ENCODE measurements at regions not wholly inside any gene's neighbourhood (a gene's known extent, or its start where the extent isn't known, plus 50 kb on each side); places are given as distances from the start of the nearest gene placed in this dataset.

- Mint-ChIP-seq H3K27ac (no peak overlapping the region), H3K4me3 (ENCODE audit: low read depth) (no peak overlapping the region), H3K36me3 (ENCODE audit: low read depth) (no peaks in the 10 kb centered on the region), H3K4me1 (ENCODE audit: low read depth) (no peaks in the 10 kb centered on the region), H3K27me3 (ENCODE audit: low read depth) (no peaks in the 10 kb centered on the region), H3K9me3 (no peaks in the 10 kb centered on the region)
- DNase-seq (ENCODE audit: low spot score): no peak
- intact Hi-C loops (cut with micrococcal nuclease): no loop called here
These were observed 217.7 kb upstream of the BMPER start for GRCh38 chr7:33687625-33688024.

GRCh38 chr7:33691180-33691579 lies 214.2 kb upstream of the BMPER start:
- Mint-ChIP-seq H3K4me3 (ENCODE audit: low read depth) (no peak overlapping the region), H3K27ac (no peak overlapping the region), H3K36me3 (ENCODE audit: low read depth) (no peaks in the 10 kb centered on the region), H3K27me3 (ENCODE audit: low read depth) (no peaks in the 10 kb centered on the region), H3K4me1 (ENCODE audit: low read depth) (no peaks in the 10 kb centered on the region), H3K9me3 (no peaks in the 10 kb centered on the region)
- no peak for DNase-seq (ENCODE audit: low spot score)
- intact Hi-C loops (cut with micrococcal nuclease): no loop called here

- intact Hi-C loops (cut with micrococcal nuclease): no loop called here
- no peaks in the 10 kb centered on the region for H3K4me1 Mint-ChIP-seq (ENCODE audit: low read depth)
- H3K4me3 Mint-ChIP-seq (ENCODE audit: low read depth): no peak overlapping the region
These were observed 212.4 kb upstream of the BMPER start for GRCh38 chr7:33692956-33693355.

DNA sequence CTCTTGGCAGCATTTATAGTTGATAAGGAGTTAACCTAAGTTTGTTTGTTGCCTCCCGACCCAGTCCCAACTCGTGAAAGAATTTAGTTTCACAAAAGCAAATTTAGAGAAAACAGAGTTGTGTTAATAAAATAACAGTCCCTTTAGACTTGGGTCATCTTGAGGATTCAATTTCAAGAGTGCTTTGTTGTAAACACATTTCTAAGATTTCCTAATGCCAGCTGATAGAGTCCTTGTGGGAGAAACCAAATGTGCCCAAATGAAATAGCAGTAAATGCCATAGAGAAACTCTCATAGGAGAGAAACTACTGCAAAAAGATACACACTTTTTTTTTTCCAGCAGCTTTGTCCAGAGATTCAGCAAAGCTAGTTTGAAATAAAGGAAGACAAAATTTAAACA lies 211.3 kb upstream of the BMPER start:
- no peaks in the 10 kb centered on the region for H3K36me3 Mint-ChIP-seq (ENCODE audit: low read depth)
- no peak for DNase-seq (ENCODE audit: low spot score)
- H3K4me1 Mint-ChIP-seq (ENCODE audit: low read depth): no peaks in the 10 kb centered on the region
- no peak overlapping the region for H3K27ac Mint-ChIP-seq
- H3K9me3 Mint-ChIP-seq: no peaks in the 10 kb centered on the region
- no peaks in the 10 kb centered on the region for H3K27me3 Mint-ChIP-seq (ENCODE audit: low read depth)
- H3K4me3 Mint-ChIP-seq (ENCODE audit: low read depth): no peak overlapping the region
- intact Hi-C loops (cut with micrococcal nuclease): no loop called here

More at GRCh38 chr7:33692956-33693355, 212.4 kb upstream of the BMPER start:
- H3K27me3 Mint-ChIP-seq (ENCODE audit: low read depth): no peaks in the 10 kb centered on the region
- H3K36me3 Mint-ChIP-seq (ENCODE audit: low read depth): no peaks in the 10 kb centered on the region
- DNase-seq (ENCODE audit: low spot score): no peak
- no peak overlapping the region for H3K27ac Mint-ChIP-seq
- H3K9me3 Mint-ChIP-seq: no peaks in the 10 kb centered on the region

GRCh38 chr7:33697616-33698015 lies 207.7 kb upstream of the BMPER start:
- peaks cover 34% of the 10 kb centered on the region for H3K9me3 Mint-ChIP-seq
- intact Hi-C loops (cut with micrococcal nuclease): no loop called here
- no peak overlapping the region for H3K27ac Mint-ChIP-seq
- H3K4me1 Mint-ChIP-seq (ENCODE audit: low read depth): no peaks in the 10 kb centered on the region
- no peak for DNase-seq (ENCODE audit: low spot score)
- H3K4me3 Mint-ChIP-seq (ENCODE audit: low read depth): no peak overlapping the region
- no peaks in the 10 kb centered on the region for H3K36me3 Mint-ChIP-seq (ENCODE audit: low read depth)
- H3K27me3 Mint-ChIP-seq (ENCODE audit: low read depth): no peaks in the 10 kb centered on the region

GRCh38 chr7:33698041-33698440 lies 207.3 kb upstream of the BMPER start:
- no peaks in the 10 kb centered on the region for H3K4me1 Mint-ChIP-seq (ENCODE audit: low read depth)
- DNase-seq (ENCODE audit: low spot score): no peak
- H3K36me3 Mint-ChIP-seq (ENCODE audit: low read depth): no peaks in the 10 kb centered on the region
- intact Hi-C loops (cut with micrococcal nuclease): no loop called here
- H3K27ac Mint-ChIP-seq: no peak overlapping the region
- H3K9me3 Mint-ChIP-seq: peaks cover 39% of the 10 kb centered on the region
- H3K4me3 Mint-ChIP-seq (ENCODE audit: low read depth): no peak overlapping the region
- H3K27me3 Mint-ChIP-seq (ENCODE audit: low read depth): no peaks in the 10 kb centered on the region

DNA sequence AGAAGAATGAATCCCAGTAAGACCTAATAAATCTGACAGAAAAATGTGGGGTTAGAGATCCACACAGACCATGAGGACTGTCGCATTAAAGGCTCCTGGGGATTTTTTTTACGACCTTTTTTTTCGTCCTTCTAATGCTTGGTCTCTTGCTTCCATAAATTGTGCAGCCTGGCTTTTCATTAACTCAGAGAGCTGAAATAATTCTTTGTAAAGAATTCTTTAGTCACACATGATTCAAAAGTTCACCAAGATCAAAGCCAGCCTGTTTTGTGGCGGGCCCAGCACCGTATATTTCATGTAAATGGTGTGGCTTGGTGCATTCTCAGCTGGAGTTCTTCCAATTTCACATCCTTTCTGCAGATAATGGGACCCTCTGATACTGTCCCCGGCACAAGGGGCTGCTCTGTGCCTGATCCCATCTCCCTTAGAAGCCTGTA lies 206.6 kb upstream of the BMPER start:
- Mint-ChIP-seq H3K4me3 (ENCODE audit: low read depth) (no peak overlapping the region), H3K4me1 (ENCODE audit: low read depth) (no peaks in the 10 kb centered on the region), H3K27ac (no peak overlapping the region), H3K36me3 (ENCODE audit: low read depth) (no peaks in the 10 kb centered on the region), H3K27me3 (ENCODE audit: low read depth) (no peaks in the 10 kb centered on the region), H3K9me3 (peaks cover 43% of the 10 kb centered on the region)
- no peak for DNase-seq (ENCODE audit: low spot score)
- intact Hi-C loops (cut with micrococcal nuclease): no loop called here

GRCh38 chr7:33700001-33700899 lies 205.1 kb upstream of the BMPER start:
- no peak for DNase-seq (ENCODE audit: low spot score)
- H3K9me3 Mint-ChIP-seq: peaks cover 43% of the 10 kb centered on the region
- H3K4me1 Mint-ChIP-seq (ENCODE audit: low read depth): no peaks in the 10 kb centered on the region
- H3K4me3 Mint-ChIP-seq (ENCODE audit: low read depth): no peak overlapping the region
- H3K27ac Mint-ChIP-seq: no peak overlapping the region
- H3K27me3 Mint-ChIP-seq (ENCODE audit: low read depth): no peaks in the 10 kb centered on the region
- H3K36me3 Mint-ChIP-seq (ENCODE audit: low read depth): no peaks in the 10 kb centered on the region
- intact Hi-C loops (cut with micrococcal nuclease): no loop called here

- DNase-seq (ENCODE audit: low spot score): no peak
- Mint-ChIP-seq H3K4me3 (ENCODE audit: low read depth) (no peak overlapping the region), H3K27ac (no peak overlapping the region), H3K9me3 (peaks cover 43% of the 10 kb centered on the region), H3K4me1 (ENCODE audit: low read depth) (no peaks in the 10 kb centered on the region), H3K27me3 (ENCODE audit: low read depth) (no peaks in the 10 kb centered on the region), H3K36me3 (ENCODE audit: low read depth) (no peaks in the 10 kb centered on the region)
- intact Hi-C loops (cut with micrococcal nuclease): no loop called here
These were observed 204.1 kb upstream of the BMPER start for GRCh38 chr7:33701189-33701740.

DNA sequence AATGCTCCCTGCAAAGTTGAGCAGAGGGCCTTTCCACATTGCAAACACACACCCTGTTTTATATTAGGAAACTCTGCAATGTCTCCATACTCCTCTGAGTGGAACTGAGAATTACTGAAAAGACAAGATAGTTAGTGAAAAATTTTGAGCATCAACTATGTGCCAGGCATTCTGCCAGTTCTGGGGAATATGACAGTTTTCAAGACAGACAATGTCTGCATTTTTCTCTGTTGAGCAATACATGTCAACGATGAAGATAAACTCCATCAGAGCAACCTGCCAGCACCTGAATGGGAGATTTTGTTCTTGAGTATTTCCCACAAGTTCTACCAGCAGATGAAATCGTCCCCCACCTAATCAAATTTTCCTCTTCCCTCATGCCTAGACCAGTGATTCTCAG lies 203.4 kb upstream of the BMPER start:
- Mint-ChIP-seq H3K36me3 (ENCODE audit: low read depth) (no peaks in the 10 kb centered on the region), H3K27me3 (ENCODE audit: low read depth) (no peaks in the 10 kb centered on the region), H3K4me1 (ENCODE audit: low read depth) (no peaks in the 10 kb centered on the region), H3K9me3 (peaks cover 43% of the 10 kb centered on the region), H3K27ac (no peak overlapping the region), H3K4me3 (ENCODE audit: low read depth) (no peak overlapping the region)
- DNase-seq (ENCODE audit: low spot score): no peak
- intact Hi-C loops (cut with micrococcal nuclease): no loop called here

DNA sequence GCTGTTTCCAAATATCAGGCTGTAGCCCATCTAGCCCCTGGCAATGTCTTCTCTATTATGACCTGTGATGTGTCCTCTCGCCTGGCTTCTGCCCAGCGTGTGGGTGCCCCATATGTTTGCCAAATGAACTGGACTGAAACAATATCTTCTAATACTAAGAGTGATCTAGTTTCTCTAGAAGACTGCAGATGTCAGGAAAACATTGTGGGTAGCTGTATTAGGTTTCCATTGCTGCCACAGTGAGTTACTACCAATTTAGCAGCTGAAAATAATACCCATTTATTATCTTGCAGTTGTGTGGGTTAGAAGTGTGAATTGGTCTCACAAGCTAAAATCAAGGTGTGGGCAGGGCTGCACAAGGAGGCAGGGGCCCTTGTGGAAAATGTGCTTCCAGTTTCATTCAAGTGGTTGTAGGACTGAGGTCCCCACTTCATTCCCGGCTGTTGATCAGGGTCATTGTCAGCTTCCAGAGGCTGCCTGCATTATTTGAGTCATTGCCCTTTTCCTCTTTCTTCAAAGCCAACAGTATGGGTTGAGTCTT lies 202.8 kb upstream of the BMPER start:
- H3K4me1 Mint-ChIP-seq (ENCODE audit: low read depth): no peaks in the 10 kb centered on the region
- intact Hi-C loops (cut with micrococcal nuclease): no loop called here
- peaks cover 43% of the 10 kb centered on the region for H3K9me3 Mint-ChIP-seq
- H3K4me3 Mint-ChIP-seq (ENCODE audit: low read depth): no peak overlapping the region
- DNase-seq (ENCODE audit: low spot score): no peak
- no peaks in the 10 kb centered on the region for H3K27me3 Mint-ChIP-seq (ENCODE audit: low read depth)
- no peak overlapping the region for H3K27ac Mint-ChIP-seq
- no peaks in the 10 kb centered on the region for H3K36me3 Mint-ChIP-seq (ENCODE audit: low read depth)

DNA sequence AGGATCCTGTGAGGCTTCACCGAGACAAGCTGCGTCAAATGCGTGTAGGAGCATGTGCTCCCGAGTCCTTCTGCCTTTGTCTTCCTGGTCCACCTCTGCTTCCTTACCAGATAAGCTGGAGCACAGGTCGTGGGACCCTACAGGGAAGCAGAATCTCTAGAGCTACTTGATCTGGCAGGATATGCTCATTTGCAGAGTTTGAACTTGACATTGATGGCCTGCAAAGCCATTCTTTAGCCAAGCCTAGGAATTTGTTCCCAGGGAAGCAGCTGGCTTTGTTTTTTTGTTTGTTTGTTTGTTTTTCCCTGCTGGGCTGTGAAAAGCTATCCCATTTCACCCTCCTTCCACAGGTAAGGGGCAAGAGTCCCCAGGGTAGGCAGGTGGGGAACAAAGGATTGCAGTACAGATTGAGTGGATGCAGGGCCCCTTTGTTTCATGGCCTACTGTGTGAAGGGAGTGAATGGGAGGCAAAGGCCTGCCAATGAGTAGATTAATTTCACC lies 200.0 kb upstream of the BMPER start:
- intact Hi-C loops (cut with micrococcal nuclease): no loop called here
- no peaks in the 10 kb centered on the region for H3K4me1 Mint-ChIP-seq (ENCODE audit: low read depth)
- no peaks in the 10 kb centered on the region for H3K27me3 Mint-ChIP-seq (ENCODE audit: low read depth)
- no peak overlapping the region for H3K27ac Mint-ChIP-seq
- DNase-seq (ENCODE audit: low spot score): no peak
- peaks cover 30% of the 10 kb centered on the region for H3K9me3 Mint-ChIP-seq
- H3K36me3 Mint-ChIP-seq (ENCODE audit: low read depth): no peaks in the 10 kb centered on the region
- H3K4me3 Mint-ChIP-seq (ENCODE audit: low read depth): no peak overlapping the region

DNA sequence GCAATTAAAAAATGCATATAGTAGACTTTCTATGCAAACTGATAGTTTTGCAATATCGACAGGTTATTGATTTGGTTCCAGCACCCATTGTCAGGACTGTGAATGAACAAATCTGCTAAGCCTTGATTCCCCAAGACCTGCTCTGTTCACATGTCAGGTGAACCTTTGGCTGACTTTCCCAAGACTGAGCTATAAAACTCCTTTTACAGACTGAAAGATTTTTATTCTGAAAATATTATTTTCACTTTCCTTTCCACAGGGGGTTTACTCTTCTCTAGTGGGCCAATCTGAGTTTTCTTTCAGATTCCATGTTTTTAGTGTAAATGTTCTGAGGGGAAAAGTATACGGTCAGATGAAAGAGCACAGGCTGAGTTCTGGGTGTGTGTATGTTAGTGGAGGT lies 199.2 kb upstream of the BMPER start:
- Mint-ChIP-seq H3K27ac (no peak overlapping the region), H3K4me1 (ENCODE audit: low read depth) (no peaks in the 10 kb centered on the region), H3K36me3 (ENCODE audit: low read depth) (no peaks in the 10 kb centered on the region)

More for the DNA sequence above, 199.2 kb upstream of the BMPER start:
- H3K27me3 Mint-ChIP-seq (ENCODE audit: low read depth): no peaks in the 10 kb centered on the region
- intact Hi-C loops (cut with micrococcal nuclease): no loop called here
- no peak overlapping the region for H3K4me3 Mint-ChIP-seq (ENCODE audit: low read depth)
- no peak for DNase-seq (ENCODE audit: low spot score)
- H3K9me3 Mint-ChIP-seq: peaks cover 22% of the 10 kb centered on the region
